OCI-LY1 (cell line): ENCODE measurements at regions not wholly inside any gene's neighbourhood (a gene's known extent, or its start where the extent isn't known, plus 50 kb on each side); places are given as distances from the start of the nearest gene placed in this dataset.
"Not testable (repeated sequence)": the region's sequence is repeated elsewhere in the genome, so short reads cannot be mapped to it uniquely, and the experiment has no call there.

Experiments used
- H2AFZ ChIP-seq: fragments of 200-600 bp; sonication (generic), shearing (Covaris generic); 2 replicates; pipeline ENCODE4 v1.6.0; 2014; ENCODE audit warnings: antibody characterized with exemption, mild to moderate bottlenecking, low read length
- H3F3A ChIP-seq: fragments of 200-600 bp; sonication (generic), shearing (Covaris generic); 2 replicates; pipeline ENCODE4 v1.6.0; 2014; ENCODE audit warnings: mild to moderate bottlenecking, antibody characterized with exemption, low read length, moderate library complexity; ENCODE audit not compliant: insufficient read depth
- H3K27ac ChIP-seq: fragments of 200-600 bp; sonication (generic); 2 replicates; pipeline ENCODE4 v1.5.1; 2014; ENCODE audit warnings: low read length, mixed run types, mild to moderate bottlenecking, low read depth; ENCODE audit not compliant: poor library complexity, severe bottlenecking
- H3K27me3 ChIP-seq: fragments of 200-600 bp; sonication (generic); 2 replicates; pipeline ENCODE4 v1.6.0; 2014; ENCODE audit warnings: antibody characterized with exemption, mild to moderate bottlenecking, low read length, moderate library complexity; ENCODE audit not compliant: insufficient read depth
- H3K36me3 ChIP-seq: fragments of 200-600 bp; sonication (generic); 2 replicates; pipeline ENCODE4 v1.6.1; 2014; ENCODE audit warnings: mild to moderate bottlenecking, antibody characterized with exemption, low read length, moderate library complexity, mixed read lengths; ENCODE audit not compliant: insufficient read depth
- H3K4me1 ChIP-seq: fragments of 200-600 bp; sonication (generic); 2 replicates; pipeline ENCODE4 v1.5.1; 2014; ENCODE audit warnings: mild to moderate bottlenecking, low read length, moderate library complexity; ENCODE audit not compliant: insufficient read depth, severe bottlenecking
- H3K4me2 ChIP-seq: fragments of 200-600 bp; sonication (generic), shearing (Covaris generic); 2 replicates; pipeline ENCODE4 v1.6.1; 2014; ENCODE audit warnings: low read length
- H3K4me3 ChIP-seq: fragments of 200-600 bp; sonication (generic); 2 replicates; pipeline ENCODE4 v1.5.1; 2014; ENCODE audit warnings: low read length, low read depth, mild to moderate bottlenecking, mixed read lengths; ENCODE audit not compliant: poor library complexity, severe bottlenecking
- H3K79me2 ChIP-seq: fragments of 200-600 bp; shearing (Covaris generic); 2 replicates; pipeline ENCODE4 v1.6.1; 2016; ENCODE audit warnings: mixed run types, low read length, mixed read lengths; ENCODE audit not compliant: insufficient read depth
- H3K9ac ChIP-seq: fragments of 200-600 bp; sonication (generic), shearing (Covaris generic); 2 replicates; pipeline ENCODE4 v1.6.1; 2014; ENCODE audit warnings: mild to moderate bottlenecking, low read length, mixed read lengths
- H3K9me2 ChIP-seq: fragments of 200-600 bp; sonication (generic), shearing (Covaris generic); 2 replicates; pipeline ENCODE4 v1.6.1; 2014; ENCODE audit warnings: low read depth, mild to moderate bottlenecking, low read length, mixed read lengths
- H3K9me3 ChIP-seq: fragments of 200-600 bp; shearing (Covaris generic); 2 replicates; pipeline ENCODE4 v1.6.1; 2014; ENCODE audit warnings: low read length, mixed read lengths
- H4K20me1 ChIP-seq: fragments of 200-600 bp; sonication (generic), shearing (Covaris generic); 2 replicates; pipeline ENCODE4 v1.6.0; 2016; ENCODE audit warnings: mild to moderate bottlenecking, low read length; ENCODE audit not compliant: insufficient read depth
- CTCF ChIP-seq: fragments of 200-600 bp; sonication (generic), shearing (Covaris generic); IDR thresholded peaks from 2 replicates; pipeline ENCODE4 v1.5.1; 2017; ENCODE audit warnings: mild to moderate bottlenecking, antibody characterized with exemption, low read length, moderate library complexity, mixed read lengths
- EZH2 ChIP-seq: fragments of 200-600 bp; sonication (generic), shearing (Covaris generic); IDR thresholded peaks from 2 replicates; pipeline ENCODE4 v1.8.0; 2017; ENCODE audit warnings: borderline replicate concordance, mixed run types, mild to moderate bottlenecking, antibody characterized with exemption, low read length, moderate library complexity, mixed read lengths

GRCh38 chr4:189235599-189235998 lies 705.1 kb upstream of the FRG1 start:
- Histone ChIP-seq H3K4me2 (no peak overlapping the region), H3K4me3 (no peak overlapping the region), H3F3A (no peaks in the 10 kb centered on the region), H4K20me1 (no peaks in the 10 kb centered on the region), H3K9me2 (no peaks in the 10 kb centered on the region), H3K27ac (no peak overlapping the region), H3K4me1 (no peaks in the 10 kb centered on the region), H3K36me3 (no peaks in the 10 kb centered on the region), H3K27me3 (no peaks in the 10 kb centered on the region), H3K9me3 (no peaks in the 10 kb centered on the region), H3K79me2 (no peaks in the 10 kb centered on the region), H2AFZ (no peak overlapping the region), H3K9ac (no peak overlapping the region)
- TF ChIP-seq EZH2: no peak
- no peak for TF ChIP-seq CTCF

GRCh38 chr4:189236321-189236720 lies 704.4 kb upstream of the FRG1 start:
- not testable (repeated sequence) for H4K20me1 ChIP-seq, H3K27me3 ChIP-seq, H3K79me2 ChIP-seq, H3K4me1 ChIP-seq, H2AFZ ChIP-seq, H3K27ac ChIP-seq, H3F3A ChIP-seq, H3K36me3 ChIP-seq, H3K9me3 ChIP-seq, H3K9ac ChIP-seq, H3K4me3 ChIP-seq, H3K9me2 ChIP-seq, H3K4me2 ChIP-seq

GRCh38 chr4:189237340-189237739 lies 703.3 kb upstream of the FRG1 start:
- no peak overlapping the region for H2AFZ ChIP-seq
- no peak overlapping the region for H3K4me3 ChIP-seq
- TF ChIP-seq CTCF (no peak), EZH2 (no peak)
- H3K9ac ChIP-seq: no peak overlapping the region
- H3K27me3 ChIP-seq: no peaks in the 10 kb centered on the region
- no peaks in the 10 kb centered on the region for H3K9me3 ChIP-seq
- no peak overlapping the region for H3K4me2 ChIP-seq
- H3K4me1 ChIP-seq: no peaks in the 10 kb centered on the region
- H3K36me3 ChIP-seq: no peaks in the 10 kb centered on the region
- no peaks in the 10 kb centered on the region for H3F3A ChIP-seq
- H3K79me2 ChIP-seq: no peaks in the 10 kb centered on the region
- no peaks in the 10 kb centered on the region for H3K9me2 ChIP-seq
- H3K27ac ChIP-seq: no peak overlapping the region
- no peaks in the 10 kb centered on the region for H4K20me1 ChIP-seq

GRCh38 chr4:189255636-189256035 lies 685.0 kb upstream of the FRG1 start:
- H3K9me3 ChIP-seq: no peaks in the 10 kb centered on the region
- H3F3A ChIP-seq: no peaks in the 10 kb centered on the region
- no peak overlapping the region for H2AFZ ChIP-seq
- H3K4me2 ChIP-seq: no peak overlapping the region
- H3K4me1 ChIP-seq: no peaks in the 10 kb centered on the region
- no peaks in the 10 kb centered on the region for H3K36me3 ChIP-seq
- no peak overlapping the region for H3K27ac ChIP-seq
- no peak for TF ChIP-seq EZH2
- no peak for TF ChIP-seq CTCF
- no peaks in the 10 kb centered on the region for H3K79me2 ChIP-seq
- H3K27me3 ChIP-seq: no peaks in the 10 kb centered on the region
- H4K20me1 ChIP-seq: no peaks in the 10 kb centered on the region
- no peaks in the 10 kb centered on the region for H3K9me2 ChIP-seq
- no peak overlapping the region for H3K4me3 ChIP-seq
- no peak overlapping the region for H3K9ac ChIP-seq
